ENCODE measurements at regions not wholly inside any gene's neighbourhood (a gene's known extent, or its start where the extent isn't known, plus 50 kb on each side); places are given as distances from the start of the nearest gene placed in this dataset.
A peak's percentile ranks its signal among the peaks of the same experiment; 100 is the strongest.
"Not testable (repeated sequence)": the region's sequence is repeated elsewhere in the genome, so short reads cannot be mapped to it uniquely, and the experiment has no call there.

GRCh38 chr2:136715146-136715545 lies 50.2 kb upstream of the THSD7B start:
- DNase-seq (ENCODE audit: low read depth): no peak

GRCh38 chr2:136714452-136714951 lies 50.8 kb upstream of the THSD7B start:
- DNase-seq (ENCODE audit: low read depth): no peak

GRCh38 chr2:136713739-136714138 lies 51.6 kb upstream of the THSD7B start:
- no peak for DNase-seq (ENCODE audit: low read depth)

GRCh38 chr2:136705336-136705735 lies 60.0 kb upstream of the THSD7B start:
- no peak for DNase-seq (ENCODE audit: low read depth)

- DNase-seq (ENCODE audit: low read depth): no peak
These were observed 62.1 kb upstream of the THSD7B start for GRCh38 chr2:136703214-136703613.

- no peak for DNase-seq (ENCODE audit: low read depth)
These were observed 68.9 kb upstream of the THSD7B start for GRCh38 chr2:136696438-136696837.

- DNase-seq (ENCODE audit: low read depth): no peak
These were observed 71.4 kb upstream of the THSD7B start for GRCh38 chr2:136693966-136694365.

- not testable (repeated sequence) for DNase-seq (ENCODE audit: low read depth)
These were observed 85.3 kb upstream of the THSD7B start for GRCh38 chr2:136680079-136680478.

GRCh38 chr2:136665736-136666135 lies 99.6 kb upstream of the THSD7B start:
- no peak for DNase-seq (ENCODE audit: low read depth)

- DNase-seq (ENCODE audit: low read depth): no peak
These were observed 100.5 kb upstream of the THSD7B start for GRCh38 chr2:136664713-136665405.

GRCh38 chr2:136658201-136658600 lies 107.1 kb upstream of the THSD7B start:
- DNase-seq (ENCODE audit: low read depth): no peak

- no peak for DNase-seq (ENCODE audit: low read depth)
These were observed 111.5 kb upstream of the THSD7B start for GRCh38 chr2:136653861-136654260.

GRCh38 chr2:136651456-136652010 lies 113.8 kb upstream of the THSD7B start:
- no peak for DNase-seq (ENCODE audit: low read depth)

- no peak for DNase-seq (ENCODE audit: low read depth)
These were observed 118.3 kb upstream of the THSD7B start for GRCh38 chr2:136647039-136647438.

- DNase-seq (ENCODE audit: low read depth): no peak
These were observed 120.0 kb upstream of the THSD7B start for GRCh38 chr2:136645236-136645828.

- no peak for DNase-seq (ENCODE audit: low read depth)
These were observed 125.7 kb upstream of the THSD7B start for GRCh38 chr2:136639651-136640050.

GRCh38 chr2:136638193-136638592 lies 127.2 kb upstream of the THSD7B start:
- no peak for DNase-seq (ENCODE audit: low read depth)

- DNase-seq (ENCODE audit: low read depth): no peak
These were observed 127.9 kb upstream of the THSD7B start for GRCh38 chr2:136637402-136637801.

GRCh38 chr2:136628490-136628889 lies 136.9 kb upstream of the THSD7B start:
- no peak for DNase-seq (ENCODE audit: low read depth)

- DNase-seq (ENCODE audit: low read depth): no peak
These were observed 152.2 kb upstream of the THSD7B start for GRCh38 chr2:136613096-136613495.

- no peak for DNase-seq (ENCODE audit: low read depth)
These were observed 153.3 kb upstream of the THSD7B start for GRCh38 chr2:136612079-136612478.

- DNase-seq (ENCODE audit: low read depth): no peak
These were observed 153.9 kb upstream of the THSD7B start for GRCh38 chr2:136611451-136611850.

GRCh38 chr2:136582628-136583205 lies 182.6 kb upstream of the THSD7B start:
- peak; percentile 4 for DNase-seq (ENCODE audit: low read depth)

Data from HS-27A (cell line).